Hematopoietic multipotent progenitor cell treated with erythropoietin and hydrocortisone succinate and interleukin-3 and kit ligand, for 15 days (in vitro differentiated cells): ENCODE measurements at regions not wholly inside any gene's neighbourhood (a gene's known extent, or its start where the extent isn't known, plus 50 kb on each side); places are given as distances from the start of the nearest gene placed in this dataset.

Experiments
- DNase-seq: peaks from one replicate; pipeline ENCODE4 v3.0.0-alpha.2; 2015; ENCODE audit warnings: low spot score

GRCh38 chr1:189349607-189350006, 1128.1 kb downstream of the BRINP3 start:
- no peak for DNase-seq

- no peak for DNase-seq
These were observed 1126.6 kb downstream of the BRINP3 start for GRCh38 chr1:189350983-189351616.

GRCh38 chr1:189351960-189352359, 1125.7 kb downstream of the BRINP3 start:
- no peak for DNase-seq

GRCh38 chr1:189356206-189356605, 1121.5 kb downstream of the BRINP3 start:
- DNase-seq = no peak

GRCh38 chr1:189357317-189357716, 1120.3 kb downstream of the BRINP3 start:
- no peak for DNase-seq

GRCh38 chr1:189369612-189370011, 1108.1 kb downstream of the BRINP3 start:
- no peak for DNase-seq

- no peak for DNase-seq
These were observed 1102.8 kb downstream of the BRINP3 start for GRCh38 chr1:189374816-189375215.

- DNase-seq = no peak
These were observed 1072.2 kb downstream of the BRINP3 start for GRCh38 chr1:189405419-189405818.

GRCh38 chr1:189409774-189410173, 1067.9 kb downstream of the BRINP3 start:
- no peak for DNase-seq

- no peak for DNase-seq
These were observed 1052.8 kb downstream of the BRINP3 start for GRCh38 chr1:189424746-189425331.

GRCh38 chr1:189429610-189430009, 1048.1 kb downstream of the BRINP3 start:
- peak; percentile 4 for DNase-seq

GRCh38 chr1:189431447-189431846, 1046.2 kb downstream of the BRINP3 start:
- no peak for DNase-seq

GRCh38 chr1:189432753-189433152, 1044.9 kb downstream of the BRINP3 start:
- no peak for DNase-seq

- DNase-seq = no peak
These were observed 1043.2 kb downstream of the BRINP3 start for GRCh38 chr1:189434461-189434860.

- DNase-seq = no peak
These were observed 1042.3 kb downstream of the BRINP3 start for GRCh38 chr1:189435398-189435797.

- DNase-seq = no peak
These were observed 1038.9 kb downstream of the BRINP3 start for GRCh38 chr1:189438808-189439207.

- no peak for DNase-seq
These were observed 1014.5 kb downstream of the BRINP3 start for GRCh38 chr1:189463166-189463565.

GRCh38 chr1:189496768-189497167, 980.9 kb downstream of the BRINP3 start:
- DNase-seq = no peak

- DNase-seq = no peak
These were observed 977.9 kb downstream of the BRINP3 start for GRCh38 chr1:189499736-189500135.

GRCh38 chr1:189500778-189501177, 976.9 kb downstream of the BRINP3 start:
- no peak for DNase-seq

GRCh38 chr1:189510827-189511226, 966.8 kb downstream of the BRINP3 start:
- DNase-seq = no peak

GRCh38 chr1:189513091-189513490, 964.6 kb downstream of the BRINP3 start:
- DNase-seq = no peak

GRCh38 chr1:189522441-189522840, 955.2 kb downstream of the BRINP3 start:
- DNase-seq = no peak

GRCh38 chr1:189524501-189524900, 953.2 kb downstream of the BRINP3 start:
- DNase-seq = no peak
